SK-N-SH (cell line): ENCODE measurements at regions not wholly inside any gene's neighbourhood (a gene's known extent, or its start where the extent isn't known, plus 50 kb on each side); places are given as distances from the start of the nearest gene placed in this dataset.

Experiments
- EZH2phosphoT487 ChIP-seq: fragments of 200-600 bp; sonication (generic); IDR thresholded peaks from 2 replicates; pipeline ENCODE4 v1.6.1; 2017; ENCODE audit warnings: low read depth, mixed run types, mild to moderate bottlenecking, antibody characterized with exemption, moderate library complexity, borderline replicate concordance
- RAD21 ChIP-seq: IDR thresholded peaks from 2 replicates; pipeline ENCODE4 v1.6.1; 2012; ENCODE audit warnings: mild to moderate bottlenecking, low read length
- RCOR1 ChIP-seq: fragments of 150-350 bp; IDR thresholded peaks from 2 replicates; pipeline ENCODE4 v1.6.1; 2017; ENCODE audit warnings: antibody characterized with exemption, low read length
- SMC3 ChIP-seq: IDR thresholded peaks from 2 replicates; pipeline ENCODE4 v1.6.1; 2012; ENCODE audit warnings: low read depth, low read length, improper control_type of control experiment
- TAF1 ChIP-seq: IDR thresholded peaks from 2 replicates; pipeline ENCODE4 v1.6.1; 2012; ENCODE audit warnings: low read depth, mild to moderate bottlenecking, low read length, moderate library complexity, borderline replicate concordance
- YY1 ChIP-seq: IDR thresholded peaks from 2 replicates; pipeline ENCODE4 v1.4.0; 2012; ENCODE audit warnings: low read depth, mild to moderate bottlenecking
- TF ChIP-seq, protein P1 (sequence below): fragments of 200-600 bp; sonication (generic); IDR thresholded peaks from 2 replicates; pipeline ENCODE4 v1.6.1; 2017; ENCODE audit warnings: antibody characterized with exemption, mild to moderate bottlenecking, moderate library complexity
- TF ChIP-seq, protein P2 (sequence below): fragments of 150-350 bp; IDR thresholded peaks from 2 replicates; pipeline ENCODE4 v1.6.1; 2017; ENCODE audit warnings: antibody characterized with exemption, low read length, low read depth, borderline replicate concordance
- TF ChIP-seq, protein P3 (sequence below): IDR thresholded peaks from 2 replicates; pipeline ENCODE4 v1.4.0; 2012; ENCODE audit warnings: low read depth

DNA sequence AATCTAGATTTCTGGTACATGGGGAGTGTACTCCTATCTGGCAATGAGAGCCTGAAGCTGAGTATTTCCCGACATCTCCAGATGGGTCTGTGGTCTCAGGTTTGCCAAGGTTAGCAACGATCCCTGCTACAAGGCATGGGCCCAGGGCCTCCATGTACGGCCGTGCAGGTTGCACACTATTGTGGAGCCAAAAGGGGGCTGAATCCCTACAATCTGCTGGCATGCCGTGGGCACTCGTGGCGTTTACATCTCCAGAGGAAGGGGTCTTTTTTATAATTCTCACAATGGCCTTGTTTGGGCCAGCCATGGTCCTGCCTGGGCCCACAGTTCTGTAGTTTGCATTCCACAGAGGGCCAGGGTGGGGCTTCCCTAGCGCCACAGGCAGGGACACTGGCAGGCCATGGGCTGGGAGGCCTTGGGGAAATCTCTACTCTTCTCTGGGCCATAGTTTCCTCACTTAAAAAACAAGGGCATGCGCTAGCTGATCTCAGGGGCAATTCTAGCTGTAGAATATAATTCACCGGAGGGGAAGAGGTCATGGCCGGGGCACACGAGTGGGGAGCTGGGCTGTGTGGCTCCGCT is 68.9 kb upstream of the TLE3 start:
- no peak for TF ChIP-seq SMC3
- TF ChIP-seq, protein P1, sequence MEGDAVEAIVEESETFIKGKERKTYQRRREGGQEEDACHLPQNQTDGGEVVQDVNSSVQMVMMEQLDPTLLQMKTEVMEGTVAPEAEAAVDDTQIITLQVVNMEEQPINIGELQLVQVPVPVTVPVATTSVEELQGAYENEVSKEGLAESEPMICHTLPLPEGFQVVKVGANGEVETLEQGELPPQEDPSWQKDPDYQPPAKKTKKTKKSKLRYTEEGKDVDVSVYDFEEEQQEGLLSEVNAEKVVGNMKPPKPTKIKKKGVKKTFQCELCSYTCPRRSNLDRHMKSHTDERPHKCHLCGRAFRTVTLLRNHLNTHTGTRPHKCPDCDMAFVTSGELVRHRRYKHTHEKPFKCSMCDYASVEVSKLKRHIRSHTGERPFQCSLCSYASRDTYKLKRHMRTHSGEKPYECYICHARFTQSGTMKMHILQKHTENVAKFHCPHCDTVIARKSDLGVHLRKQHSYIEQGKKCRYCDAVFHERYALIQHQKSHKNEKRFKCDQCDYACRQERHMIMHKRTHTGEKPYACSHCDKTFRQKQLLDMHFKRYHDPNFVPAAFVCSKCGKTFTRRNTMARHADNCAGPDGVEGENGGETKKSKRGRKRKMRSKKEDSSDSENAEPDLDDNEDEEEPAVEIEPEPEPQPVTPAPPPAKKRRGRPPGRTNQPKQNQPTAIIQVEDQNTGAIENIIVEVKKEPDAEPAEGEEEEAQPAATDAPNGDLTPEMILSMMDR = no peak
- no peak for TF ChIP-seq RAD21
- TF ChIP-seq EZH2phosphoT487 = no peak
- TF ChIP-seq YY1 = no peak
- TF ChIP-seq RCOR1 = no peak
- TF ChIP-seq TAF1 = no peak
- TF ChIP-seq, protein P2, sequence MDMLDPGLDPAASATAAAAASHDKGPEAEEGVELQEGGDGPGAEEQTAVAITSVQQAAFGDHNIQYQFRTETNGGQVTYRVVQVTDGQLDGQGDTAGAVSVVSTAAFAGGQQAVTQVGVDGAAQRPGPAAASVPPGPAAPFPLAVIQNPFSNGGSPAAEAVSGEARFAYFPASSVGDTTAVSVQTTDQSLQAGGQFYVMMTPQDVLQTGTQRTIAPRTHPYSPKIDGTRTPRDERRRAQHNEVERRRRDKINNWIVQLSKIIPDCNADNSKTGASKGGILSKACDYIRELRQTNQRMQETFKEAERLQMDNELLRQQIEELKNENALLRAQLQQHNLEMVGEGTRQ = no peak
- TF ChIP-seq, protein P3, sequence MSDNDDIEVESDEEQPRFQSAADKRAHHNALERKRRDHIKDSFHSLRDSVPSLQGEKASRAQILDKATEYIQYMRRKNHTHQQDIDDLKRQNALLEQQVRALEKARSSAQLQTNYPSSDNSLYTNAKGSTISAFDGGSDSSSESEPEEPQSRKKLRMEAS = no peak
